22Rv1 (cell line): ENCODE measurements at regions not wholly inside any gene's neighbourhood (a gene's known extent, or its start where the extent isn't known, plus 50 kb on each side); places are given as distances from the start of the nearest gene placed in this dataset.
"Not testable (repeated sequence)": the region's sequence is repeated elsewhere in the genome, so short reads cannot be mapped to it uniquely, and the experiment has no call there.

Experiments
- ZFX ChIP-seq: fragments of 450-650 bp; IDR thresholded peaks from 2 replicates; pipeline ENCODE4 v1.6.1; 2017; ENCODE audit warnings: antibody characterized with exemption, borderline replicate concordance
- TF ChIP-seq, protein P1 (sequence below): fragments of 450-650 bp; IDR thresholded peaks from 2 replicates; pipeline ENCODE4 v1.5.1; 2017; ENCODE audit warnings: mild to moderate bottlenecking

DNA sequence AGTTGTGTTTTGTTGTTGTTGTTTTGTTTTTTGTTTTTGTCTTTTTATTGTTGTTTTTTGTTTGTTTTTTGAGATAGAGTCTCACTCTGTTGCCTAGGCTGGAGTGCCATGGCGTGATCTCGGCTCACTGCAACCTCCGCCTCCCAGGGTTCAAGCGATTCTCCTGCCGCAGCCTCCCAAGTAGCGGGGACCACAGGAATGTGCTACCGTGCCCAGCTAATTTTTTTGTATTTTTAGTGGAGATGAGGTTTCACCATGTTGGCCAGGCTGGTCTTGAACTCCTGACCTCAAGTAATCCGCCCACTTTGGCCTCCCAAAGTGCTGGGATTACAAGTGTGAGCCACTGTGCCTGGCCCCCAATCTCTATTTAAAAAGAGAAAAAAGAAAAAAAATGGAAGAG is 109.0 kb upstream of the DAPK1 start:
- TF ChIP-seq, protein P1, sequence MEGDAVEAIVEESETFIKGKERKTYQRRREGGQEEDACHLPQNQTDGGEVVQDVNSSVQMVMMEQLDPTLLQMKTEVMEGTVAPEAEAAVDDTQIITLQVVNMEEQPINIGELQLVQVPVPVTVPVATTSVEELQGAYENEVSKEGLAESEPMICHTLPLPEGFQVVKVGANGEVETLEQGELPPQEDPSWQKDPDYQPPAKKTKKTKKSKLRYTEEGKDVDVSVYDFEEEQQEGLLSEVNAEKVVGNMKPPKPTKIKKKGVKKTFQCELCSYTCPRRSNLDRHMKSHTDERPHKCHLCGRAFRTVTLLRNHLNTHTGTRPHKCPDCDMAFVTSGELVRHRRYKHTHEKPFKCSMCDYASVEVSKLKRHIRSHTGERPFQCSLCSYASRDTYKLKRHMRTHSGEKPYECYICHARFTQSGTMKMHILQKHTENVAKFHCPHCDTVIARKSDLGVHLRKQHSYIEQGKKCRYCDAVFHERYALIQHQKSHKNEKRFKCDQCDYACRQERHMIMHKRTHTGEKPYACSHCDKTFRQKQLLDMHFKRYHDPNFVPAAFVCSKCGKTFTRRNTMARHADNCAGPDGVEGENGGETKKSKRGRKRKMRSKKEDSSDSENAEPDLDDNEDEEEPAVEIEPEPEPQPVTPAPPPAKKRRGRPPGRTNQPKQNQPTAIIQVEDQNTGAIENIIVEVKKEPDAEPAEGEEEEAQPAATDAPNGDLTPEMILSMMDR: not testable (repeated sequence)
- TF ChIP-seq ZFX: not testable (repeated sequence)
